CD4-positive, alpha-beta T cell treated with Interleukin-2 at 100 ng/mL for 4 hours (primary cell): ENCODE measurements at regions not wholly inside any gene's neighbourhood (a gene's known extent, or its start where the extent isn't known, plus 50 kb on each side); places are given as distances from the start of the nearest gene placed in this dataset.
"Not testable (repeated sequence)": the region's sequence is repeated elsewhere in the genome, so short reads cannot be mapped to it uniquely, and the experiment has no call there.

ENCODE experiments used
- DNase-seq: peaks from one replicate; pipeline ENCODE4 v3.0.0-alpha.2; 2020; ENCODE audit warnings: low spot score

- DNase-seq, result no peak
Measured at GRCh38 chr7:148514236-148514635, 76.3 kb upstream of the C7orf33 start.

- no peak for DNase-seq
Measured at GRCh38 chr7:148515237-148515636, 75.3 kb upstream of the C7orf33 start.

DNA sequence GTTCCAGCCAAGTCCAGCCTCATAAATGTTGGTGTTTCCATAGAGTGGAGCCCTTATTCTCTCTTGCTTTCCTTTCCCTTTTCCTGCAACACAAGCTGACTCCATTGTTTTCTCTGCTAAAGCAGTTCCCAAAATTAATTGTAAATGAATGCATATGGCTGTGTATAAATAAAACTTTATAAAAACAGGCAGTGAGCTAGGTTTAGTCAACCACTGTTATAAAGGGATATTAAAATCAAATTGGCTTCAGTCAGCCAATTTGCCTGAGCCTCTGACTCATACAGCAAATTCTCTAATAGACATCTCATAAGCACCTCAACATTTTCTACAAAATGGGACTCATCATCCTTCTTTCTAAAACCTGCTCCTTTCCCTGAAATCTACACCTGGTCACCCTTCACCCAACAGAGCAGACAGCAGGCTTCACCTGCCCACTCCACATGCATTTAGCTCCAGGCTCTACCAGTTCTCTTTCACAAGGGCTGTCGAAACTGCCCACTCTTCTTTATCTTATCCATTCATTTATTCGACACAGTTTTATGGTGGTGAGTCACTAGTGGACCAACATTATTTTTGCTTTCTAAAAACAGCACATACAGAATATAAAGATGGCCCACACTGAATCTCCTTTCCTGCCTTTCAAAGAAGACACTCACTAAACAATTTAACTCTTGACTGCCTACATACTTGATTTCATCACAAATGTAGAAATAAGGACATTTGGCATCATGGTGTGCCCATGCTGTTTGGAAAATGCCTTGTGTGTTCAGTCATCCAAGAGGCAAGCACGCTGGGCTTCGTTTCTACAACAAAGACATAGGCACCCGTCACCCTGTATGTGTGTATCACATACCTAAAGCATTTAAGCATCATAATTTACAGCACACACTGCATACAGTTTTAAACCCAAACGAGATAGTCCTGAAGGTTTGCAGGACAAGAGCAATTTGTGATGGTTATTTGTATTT, 74.6 kb upstream of the C7orf33 start:
- DNase-seq, result no peak

GRCh38 chr7:148519386-148519785, 71.2 kb upstream of the C7orf33 start:
- not testable (repeated sequence) for DNase-seq

DNA sequence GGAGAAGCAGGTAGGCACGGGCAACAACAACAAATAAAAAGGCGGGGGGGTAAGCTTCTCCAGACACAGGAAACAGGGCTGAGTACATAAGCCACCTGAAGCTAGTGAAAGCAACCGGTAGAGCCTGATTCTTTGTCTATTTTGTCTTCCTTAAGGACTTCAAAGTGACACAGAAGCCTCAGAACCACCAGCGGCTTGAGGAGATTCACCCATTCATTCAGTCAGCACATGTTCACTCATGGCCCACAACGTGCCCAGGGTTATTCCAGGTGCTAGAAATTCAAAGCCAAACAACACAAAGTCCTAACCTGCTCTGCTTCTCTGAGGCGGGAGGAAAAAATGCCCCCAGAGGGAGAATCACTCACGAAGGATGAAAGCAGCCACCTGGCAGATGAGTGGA, 69.3 kb upstream of the C7orf33 start:
- no peak for DNase-seq

DNA sequence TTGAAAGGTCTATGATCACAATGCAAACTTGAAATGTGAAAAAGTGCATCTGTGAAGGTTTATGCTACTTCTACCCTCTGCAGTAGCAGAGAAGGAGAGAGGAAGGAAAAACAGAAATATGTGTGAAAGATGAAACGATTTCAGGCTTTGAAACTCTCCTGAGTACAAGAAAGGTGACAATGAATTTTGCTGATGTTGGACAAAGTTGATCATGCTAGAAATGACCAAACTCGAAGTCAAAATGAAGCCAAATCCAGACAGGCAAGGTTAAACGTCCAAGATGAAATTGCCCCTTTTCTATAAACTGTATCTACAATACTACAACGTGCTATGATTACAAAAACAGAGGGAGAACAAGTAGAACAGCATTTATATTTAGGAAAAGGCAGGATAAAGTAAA, 67.0 kb upstream of the C7orf33 start:
- DNase-seq, result no peak

DNA sequence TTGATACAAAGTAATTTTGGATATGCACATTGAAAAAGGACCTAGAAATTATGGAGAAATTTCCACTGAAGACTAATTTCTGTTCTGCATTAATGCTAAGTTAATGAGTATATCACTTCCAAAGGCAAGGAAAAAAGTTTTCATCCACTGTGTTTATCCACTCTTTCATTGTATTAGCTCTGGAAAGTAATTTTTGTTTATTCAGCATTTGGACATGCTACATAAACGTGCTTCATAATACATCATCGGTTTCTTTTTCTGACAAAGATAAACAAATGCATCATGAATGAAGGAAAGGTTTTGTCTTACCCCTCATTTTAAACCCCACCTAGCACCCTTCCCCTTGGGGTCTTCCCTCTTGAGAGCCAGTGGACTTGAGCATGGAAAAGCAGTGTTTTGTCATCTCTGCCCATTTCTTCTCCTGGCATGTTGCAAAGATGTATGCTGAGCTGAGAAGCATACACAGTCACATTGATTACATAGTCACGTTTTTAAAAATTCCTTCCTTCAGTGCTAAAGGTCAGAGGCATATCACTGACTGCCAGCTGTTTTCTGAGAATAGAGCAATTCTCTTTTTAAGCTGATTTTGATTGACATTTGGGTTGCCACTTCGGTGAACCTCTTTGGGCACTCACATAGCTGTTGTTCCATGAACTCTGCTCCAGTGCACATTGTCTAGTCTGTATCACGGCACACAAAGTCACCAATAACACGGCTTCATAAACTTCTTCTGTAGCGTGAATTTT, 65.9 kb upstream of the C7orf33 start:
- no peak for DNase-seq

GRCh38 chr7:148527717-148528168, 62.8 kb upstream of the C7orf33 start:
- peak; percentile 82 for DNase-seq

GRCh38 chr7:148535217-148535616, 55.3 kb upstream of the C7orf33 start:
- DNase-seq, result peak; percentile 10

DNA sequence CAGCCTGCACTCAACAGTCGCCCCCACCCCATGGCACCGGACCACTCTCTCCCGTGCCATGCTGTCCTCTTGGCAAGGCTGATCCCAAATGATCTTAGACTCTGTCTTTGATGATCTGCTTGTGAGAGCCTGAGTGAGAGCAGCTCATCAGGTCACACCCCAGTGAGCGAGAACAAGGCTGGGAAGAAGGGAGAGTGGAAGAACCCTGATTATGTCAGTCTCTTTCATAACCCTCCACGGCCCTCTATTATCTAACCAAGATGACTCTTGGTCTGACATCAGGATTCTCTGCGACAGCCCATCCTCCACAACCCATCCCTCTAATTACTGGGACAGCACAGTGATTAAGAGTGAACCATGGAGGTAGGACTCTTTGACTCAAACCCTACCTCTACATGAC, 53.1 kb upstream of the C7orf33 start:
- DNase-seq, result no peak

DNA sequence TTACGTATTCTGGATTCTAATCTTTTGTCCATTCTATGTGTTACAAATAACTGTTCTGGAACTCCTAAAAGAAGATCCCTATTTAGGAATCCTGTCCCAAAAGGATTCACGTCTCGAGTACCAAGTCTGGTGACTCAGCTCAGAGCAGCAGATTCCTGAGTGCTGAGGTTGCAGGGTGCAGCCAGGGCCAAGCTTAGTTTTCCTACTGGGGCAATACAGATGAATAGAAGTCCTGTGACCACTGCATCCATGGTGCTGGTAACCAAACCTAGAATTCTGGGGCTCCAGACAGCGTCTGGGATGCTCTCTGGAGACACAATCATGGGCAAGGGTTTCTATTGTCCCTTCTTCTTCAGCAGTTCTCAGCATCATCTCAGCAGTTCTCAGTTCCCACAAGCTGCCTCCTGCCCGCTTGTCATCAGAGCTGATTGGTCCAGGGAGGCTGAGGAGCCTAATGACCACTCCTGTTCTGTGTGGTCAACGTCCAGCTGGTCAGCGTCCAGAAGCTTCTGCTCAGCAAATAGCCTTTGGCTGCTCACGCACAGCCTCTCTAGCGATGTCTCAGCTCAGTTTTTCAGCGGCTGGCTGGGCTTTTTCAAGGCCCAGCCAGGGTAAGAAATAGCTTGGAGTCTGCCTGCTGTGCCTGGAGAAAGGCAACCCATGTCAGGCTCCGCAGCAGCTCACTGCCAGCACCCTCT, 50.4 kb upstream of the C7orf33 start:
- no peak for DNase-seq
